NCI-H510A (cell line): ENCODE measurements at regions not wholly inside any gene's neighbourhood (a gene's known extent, or its start where the extent isn't known, plus 50 kb on each side); places are given as distances from the start of the nearest gene placed in this dataset.
"Not testable (repeated sequence)": the region's sequence is repeated elsewhere in the genome, so short reads cannot be mapped to it uniquely, and the experiment has no call there.

Experiments used
- DNase-seq: peaks from one replicate; lab custom pipeline; 2025; lab: John Stamatoyannopoulos, UW

DNA sequence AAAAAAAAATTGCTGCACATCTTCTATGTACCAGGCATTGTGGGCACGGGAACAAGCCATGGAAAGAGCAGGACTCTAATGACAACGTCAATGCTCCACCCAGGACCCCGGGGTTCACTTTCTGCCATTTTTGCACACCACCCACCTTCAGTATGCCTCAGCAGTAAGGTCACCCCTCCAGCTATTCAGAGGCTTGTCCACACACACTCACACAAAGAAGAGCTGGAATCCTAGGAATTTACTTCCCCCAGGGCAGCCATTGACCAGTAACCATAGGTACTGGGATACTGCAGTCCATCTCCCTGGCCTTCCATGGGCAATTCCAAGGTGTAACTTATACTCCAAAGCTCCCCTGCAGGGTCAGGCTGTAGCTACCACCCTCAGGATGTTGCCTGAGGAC, 170.8 kb downstream of the SUCLG1 start:
- DNase-seq: no peak

DNA sequence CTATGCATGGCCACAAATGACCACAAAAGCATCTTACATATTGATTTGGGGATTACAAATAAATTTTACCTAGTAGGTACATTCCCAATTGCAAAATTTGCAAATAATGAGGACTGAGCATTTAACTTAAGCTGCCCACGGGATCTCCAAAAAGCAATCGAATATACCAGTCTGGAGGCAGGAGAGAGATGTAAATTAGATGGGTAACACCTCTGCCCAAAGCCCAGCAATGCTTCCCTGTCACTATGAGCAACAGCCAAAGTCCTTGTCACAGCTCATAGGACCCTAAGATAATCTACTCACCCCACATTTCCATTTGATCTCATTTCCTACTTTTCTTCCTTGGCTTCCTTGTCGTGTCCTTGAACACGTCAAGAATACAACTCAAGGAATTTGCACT, 172.2 kb downstream of the SUCLG1 start:
- DNase-seq: no peak

DNA sequence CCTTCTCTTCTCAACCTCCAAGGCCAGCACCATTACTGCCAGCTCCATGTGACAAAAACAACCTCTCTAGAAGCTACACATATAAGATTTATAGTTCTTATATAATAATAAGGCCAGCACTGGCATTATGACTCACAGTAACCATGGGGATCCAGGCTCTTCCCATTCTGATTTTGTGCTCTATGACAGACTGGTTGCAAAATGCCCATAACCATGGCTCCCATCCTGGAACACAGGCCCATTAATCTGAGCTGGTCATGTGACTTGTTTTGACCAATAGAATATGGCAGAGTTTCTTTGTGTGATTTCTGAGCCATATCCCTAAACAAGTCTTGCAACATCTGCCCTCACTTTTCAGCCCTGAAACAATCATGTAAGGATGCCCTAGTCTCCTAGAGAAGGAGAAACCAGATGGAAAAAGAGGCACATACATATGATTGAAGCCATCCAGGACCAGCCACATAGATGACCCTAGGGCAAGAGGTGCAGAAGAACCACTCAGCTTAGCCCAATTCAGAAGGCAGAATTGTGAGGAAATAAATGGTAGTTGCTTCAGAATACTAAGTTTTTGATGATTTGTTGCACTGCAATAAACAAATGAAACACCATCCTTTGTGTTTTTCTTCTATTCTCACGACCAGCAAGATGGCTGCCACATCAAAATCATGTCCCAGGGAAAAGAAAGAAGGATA, 173.9 kb downstream of the SUCLG1 start:
- no peak for DNase-seq

DNA sequence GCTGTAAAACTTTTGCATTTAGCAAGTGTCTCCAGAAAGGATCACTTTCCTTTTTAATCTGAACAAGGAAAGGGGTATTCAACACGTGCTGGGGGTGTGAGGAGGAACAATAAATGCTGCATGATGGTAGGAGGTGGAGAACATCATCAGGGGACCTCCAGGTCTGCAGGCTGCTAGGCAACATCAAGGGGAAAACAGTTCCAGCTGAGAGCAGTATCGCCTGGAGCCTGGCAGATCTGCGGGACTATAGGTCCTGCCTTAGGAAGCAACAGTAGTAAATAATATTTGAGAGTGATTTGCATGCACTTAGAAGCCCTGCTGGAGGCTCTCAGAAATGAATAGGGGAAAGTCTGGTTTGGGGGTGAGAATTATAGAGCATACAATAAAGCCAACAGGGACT, 175.6 kb downstream of the SUCLG1 start:
- DNase-seq: no peak

DNA sequence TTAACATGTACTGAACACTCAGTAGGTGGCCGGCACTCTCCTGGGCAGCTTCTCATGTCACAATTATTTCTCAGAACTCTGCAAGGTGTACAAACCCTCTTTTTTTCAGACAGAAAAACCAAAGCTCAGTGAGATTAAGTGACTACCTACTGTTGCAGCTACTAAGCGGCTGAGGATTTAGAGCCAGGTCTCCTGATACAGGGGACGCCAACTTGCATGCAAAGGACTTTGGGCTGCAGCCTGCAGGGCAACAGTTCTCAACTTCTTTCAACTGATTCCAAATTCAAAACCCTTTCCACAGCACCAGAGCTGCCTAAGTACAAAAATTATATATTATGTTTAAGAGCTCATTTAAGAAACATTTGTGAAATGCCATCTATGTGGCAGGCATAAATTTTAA, 177.6 kb downstream of the SUCLG1 start:
- DNase-seq: no peak

DNA sequence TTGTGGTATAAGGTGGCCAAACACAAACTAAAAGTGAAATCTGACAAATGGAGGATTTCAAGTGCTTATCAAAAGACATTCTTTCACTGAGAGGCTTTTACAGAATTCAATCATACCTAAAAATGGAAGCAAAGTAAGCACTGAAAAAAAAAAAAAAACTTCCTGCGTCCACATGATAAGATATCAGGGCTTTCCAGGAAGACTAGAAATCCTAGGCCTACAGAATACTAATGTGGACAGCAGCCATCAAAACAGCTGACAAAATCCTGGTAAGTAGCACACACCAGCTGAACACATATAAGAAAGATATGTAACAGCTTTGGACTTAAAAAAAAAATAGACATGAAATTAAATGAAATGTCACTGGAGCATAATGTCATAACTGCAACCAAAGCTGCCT, 178.2 kb downstream of the SUCLG1 start:
- no peak for DNase-seq

DNA sequence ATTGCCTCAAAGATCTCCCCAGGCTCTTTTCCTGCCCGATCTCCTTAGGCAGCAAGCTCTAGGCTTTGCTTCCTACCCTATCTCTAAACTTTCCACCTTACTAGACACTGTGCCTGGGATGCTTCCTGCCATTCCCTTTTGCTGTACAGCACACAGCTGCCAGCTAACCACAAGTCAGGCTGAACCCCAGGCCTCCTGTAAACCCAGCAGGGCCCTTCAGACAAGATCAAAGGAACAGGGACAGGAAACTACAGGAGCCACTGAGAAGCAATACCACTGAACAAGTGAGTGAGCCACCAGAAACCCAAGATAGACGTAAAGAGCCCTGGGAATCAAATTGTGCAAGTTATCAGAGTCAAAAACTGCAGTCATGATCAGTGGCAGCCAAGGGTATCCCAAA, 180.7 kb downstream of the SUCLG1 start:
- no peak for DNase-seq

DNA sequence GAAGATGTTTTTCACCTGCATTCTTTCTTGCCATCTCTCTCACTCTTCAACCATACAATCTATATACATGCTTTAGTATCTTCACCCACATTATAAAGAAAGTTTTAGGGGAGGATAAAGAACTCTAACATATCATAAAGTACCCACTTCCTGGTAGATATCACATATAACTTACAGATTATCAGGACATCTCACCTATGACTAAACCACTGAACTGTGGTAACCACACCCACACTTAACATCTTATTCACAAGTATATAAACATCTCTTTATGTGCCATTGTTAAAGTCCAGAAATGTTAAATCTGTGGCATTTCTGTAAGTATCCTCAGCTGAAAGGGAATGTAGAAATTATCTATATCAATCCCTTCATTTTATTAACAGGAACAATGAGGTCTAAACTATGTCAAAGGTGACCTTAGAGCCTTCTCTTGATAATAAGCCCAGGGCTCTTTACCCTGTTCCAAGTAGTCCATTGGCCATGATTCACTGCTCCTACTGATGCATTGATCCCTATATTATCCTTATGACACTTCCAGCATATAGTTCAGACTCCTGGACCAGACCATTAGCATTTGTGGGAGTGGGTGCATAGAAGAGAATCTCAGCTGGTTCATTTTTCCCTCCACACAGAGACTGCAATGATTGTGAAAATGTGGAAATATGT, 182.4 kb downstream of the SUCLG1 start:
- DNase-seq: no peak

DNA sequence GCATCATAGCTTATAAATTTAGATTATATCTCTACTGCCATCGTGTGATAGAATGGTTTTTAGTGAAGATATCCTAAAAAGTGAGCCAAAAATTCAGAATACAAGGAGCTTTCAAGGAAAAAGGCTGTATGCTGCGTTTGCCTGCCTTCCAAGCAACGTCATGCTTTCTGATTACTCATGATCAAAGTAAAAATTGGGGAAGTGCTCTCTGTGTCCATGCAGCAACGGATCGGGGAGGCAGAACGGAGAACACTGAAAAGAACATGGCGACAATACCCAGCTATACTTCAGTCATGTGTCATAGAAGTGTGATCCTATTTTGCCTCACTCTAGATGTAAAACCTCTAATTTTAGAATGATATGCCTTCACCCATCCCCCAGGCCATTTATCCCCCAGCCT, 185.7 kb downstream of the SUCLG1 start:
- DNase-seq: no peak

DNA sequence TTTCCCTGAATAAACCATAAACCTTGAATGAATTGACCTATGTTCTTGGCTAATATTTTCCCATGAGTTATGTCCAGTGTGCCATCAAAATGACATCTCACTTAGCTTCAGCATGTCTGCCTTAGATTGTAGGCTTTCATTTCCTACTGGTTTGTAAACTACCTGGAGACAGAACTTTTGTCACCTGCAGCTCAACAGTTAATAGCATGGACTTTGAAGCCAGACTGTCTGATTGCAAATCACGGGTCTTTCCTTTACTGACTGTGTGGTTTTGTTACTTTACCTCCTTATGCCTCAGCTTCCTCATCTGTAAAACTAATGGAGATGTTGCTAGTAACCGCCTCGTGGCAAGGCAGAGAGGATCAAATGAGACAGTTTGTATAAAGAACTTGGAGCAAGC, 187.1 kb downstream of the SUCLG1 start:
- no peak for DNase-seq

DNA sequence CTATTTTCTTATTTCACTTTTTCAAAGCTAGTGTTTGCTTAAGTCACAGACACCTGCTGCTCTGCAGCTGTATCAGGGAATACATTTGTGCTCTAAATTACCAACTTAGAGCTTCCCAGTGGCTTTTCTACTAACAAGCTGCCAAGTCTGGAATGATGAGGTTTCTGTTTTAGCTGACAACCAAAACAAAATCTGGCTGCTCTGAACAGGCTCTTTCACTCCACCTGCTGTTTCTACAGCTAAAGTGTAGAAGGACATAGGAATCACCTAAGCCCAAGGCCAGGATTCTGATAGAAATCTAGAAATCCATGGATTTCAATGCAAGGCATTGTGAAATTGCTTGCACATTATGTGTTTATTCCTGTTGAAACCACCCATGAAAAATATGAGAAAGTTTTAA, 201.2 kb downstream of the SUCLG1 start:
- no peak for DNase-seq

DNA sequence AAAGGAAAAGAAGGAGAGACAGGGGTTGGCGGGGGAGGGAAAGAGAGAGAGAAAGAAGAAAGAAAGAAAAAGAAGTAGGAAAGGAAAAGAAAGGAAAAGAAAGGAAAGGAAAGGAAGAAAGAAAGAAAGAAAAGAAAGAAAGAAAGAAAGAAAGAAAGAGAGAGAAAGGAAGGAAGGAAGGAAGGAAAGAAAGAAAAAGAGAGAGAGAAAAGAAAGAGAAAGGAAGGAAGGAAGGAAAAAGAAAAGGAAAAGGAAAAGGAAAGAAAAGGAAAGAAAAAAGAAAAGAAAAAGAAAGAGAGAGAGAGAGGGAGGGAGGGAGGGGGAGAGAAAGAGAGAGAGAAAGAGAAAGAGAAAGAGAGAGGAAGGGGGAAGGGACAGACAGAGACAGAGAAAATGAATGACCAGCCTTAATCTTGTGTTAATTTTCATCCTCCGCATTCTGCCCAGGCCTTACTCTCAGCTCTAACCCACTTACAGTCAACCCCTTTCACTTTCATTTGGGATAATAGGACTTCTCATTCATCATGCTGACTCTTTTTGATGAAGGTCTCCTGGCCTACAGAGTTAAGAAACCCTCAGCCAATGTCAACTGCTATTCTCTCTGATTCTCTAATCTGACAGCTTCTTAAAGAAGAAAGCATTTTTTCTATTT, 207.3 kb downstream of the SUCLG1 start:
- no peak for DNase-seq

DNA sequence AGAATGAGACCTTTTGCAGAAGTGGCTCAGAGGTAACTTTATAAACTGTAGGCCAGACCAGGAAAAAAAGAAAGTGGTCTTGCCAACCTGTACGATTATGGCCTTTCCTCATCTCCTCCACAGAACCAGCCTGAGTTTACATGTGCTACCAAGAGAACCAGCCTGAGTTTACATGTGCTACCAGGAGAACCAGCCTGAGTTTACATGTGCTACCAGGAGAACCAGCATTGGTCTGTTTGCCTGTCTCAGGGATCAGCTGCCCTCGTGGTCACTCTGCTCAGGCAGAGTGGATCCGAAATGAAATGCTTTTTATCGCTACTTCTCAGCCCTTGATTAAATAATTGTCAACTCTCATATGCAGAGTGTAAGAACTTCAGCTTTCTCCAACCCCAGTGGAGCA, 209.9 kb downstream of the SUCLG1 start:
- no peak for DNase-seq

DNA sequence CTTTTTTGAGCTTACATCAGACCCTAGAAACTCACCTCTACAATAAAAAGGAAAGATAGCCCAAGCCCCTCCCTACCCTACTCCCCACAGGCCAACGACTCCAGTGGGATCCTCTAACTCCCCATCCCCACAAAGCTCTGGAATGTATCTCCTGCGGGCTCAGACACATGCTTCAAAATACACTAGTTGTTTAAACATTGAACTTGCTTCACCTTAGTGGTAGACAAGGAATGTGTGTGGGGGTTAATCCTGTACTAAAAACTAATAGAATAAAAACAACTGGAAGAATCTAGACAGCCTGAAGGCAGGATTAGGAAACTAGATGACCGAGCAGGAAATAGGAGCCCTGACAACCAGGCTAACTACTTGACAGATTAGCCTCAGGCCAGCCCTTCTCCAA, 211.5 kb downstream of the SUCLG1 start:
- no peak for DNase-seq

DNA sequence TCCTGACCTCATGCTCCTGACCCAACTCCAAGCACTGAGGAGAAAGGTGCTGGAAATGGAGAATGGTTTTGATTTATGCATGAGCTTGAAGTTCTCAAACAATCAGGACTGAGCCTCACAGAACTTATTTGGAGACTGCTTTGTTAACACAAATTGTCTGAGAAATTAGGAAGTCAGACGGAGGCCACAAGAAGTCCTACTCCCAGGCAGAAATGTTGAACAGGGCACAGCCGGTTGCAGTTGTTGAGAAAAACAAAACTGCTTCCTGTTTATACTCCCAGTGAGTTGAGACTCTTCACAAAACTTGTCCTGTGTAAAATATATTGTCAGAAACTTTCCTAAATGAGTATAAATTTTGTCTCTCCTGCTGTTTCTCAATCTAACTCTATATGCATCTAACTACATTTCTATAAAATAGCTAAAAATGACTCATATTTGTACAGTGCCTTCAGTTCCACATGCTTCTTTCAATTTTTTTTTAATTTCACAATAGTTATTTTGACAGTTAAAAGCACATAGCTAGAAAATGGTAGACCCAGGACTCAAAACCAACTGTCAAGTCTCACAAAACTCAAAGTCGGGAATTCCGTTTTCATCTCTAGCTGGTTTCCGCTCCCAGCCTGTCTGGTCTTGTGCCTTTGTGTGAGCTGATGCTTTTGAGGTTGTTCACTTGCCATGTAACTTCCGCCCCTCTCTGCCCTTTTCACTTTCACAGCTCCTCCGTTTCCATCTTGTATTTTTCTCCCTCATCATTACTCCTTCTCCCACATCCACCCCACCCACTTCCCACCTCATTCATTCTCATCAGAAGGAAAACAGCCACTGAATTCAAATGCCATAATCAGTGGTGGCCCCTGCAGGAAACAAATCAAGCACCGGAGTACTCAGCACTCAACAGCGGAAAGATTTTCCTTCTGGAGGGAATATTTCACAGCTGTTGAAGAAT, 215.0 kb downstream of the SUCLG1 start:
- DNase-seq: no peak

DNA sequence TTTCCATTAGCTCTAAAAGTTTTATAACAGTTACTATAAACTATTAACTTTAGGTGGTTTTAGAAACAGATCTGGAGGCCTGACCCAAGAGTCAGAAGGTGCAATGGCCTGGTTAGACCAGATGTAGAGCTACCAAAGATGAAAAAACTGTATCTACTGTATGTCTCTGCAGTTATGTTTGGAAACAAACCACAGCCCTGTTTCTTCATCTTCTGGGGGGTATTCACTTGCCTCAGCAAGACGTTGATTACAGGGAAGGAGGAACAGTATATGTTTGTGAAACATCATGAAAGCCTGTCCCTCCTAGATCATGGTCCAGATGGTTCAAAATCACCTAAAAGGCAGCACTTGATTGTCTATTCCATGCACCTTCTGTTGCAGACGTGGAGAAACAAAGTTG, 220.2 kb downstream of the SUCLG1 start:
- no peak for DNase-seq

DNA sequence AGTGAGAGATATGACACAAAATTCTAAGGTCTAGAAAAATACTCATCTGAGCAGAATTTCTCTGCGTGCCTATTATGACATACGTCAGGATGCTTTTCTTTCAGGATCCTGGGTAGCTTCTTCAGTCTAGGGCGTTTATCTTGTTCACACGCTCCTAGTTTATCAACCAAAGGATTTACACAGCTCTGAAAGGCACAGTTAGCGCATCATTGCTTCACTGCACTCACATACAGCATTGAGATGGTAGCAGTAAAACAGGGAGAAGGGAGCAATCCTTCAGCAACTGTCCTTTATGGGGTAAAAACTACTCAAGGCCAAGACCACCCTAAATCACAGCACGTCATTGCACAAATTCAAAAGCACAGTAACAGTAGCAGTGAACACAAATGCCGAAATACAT, 222.8 kb downstream of the SUCLG1 start:
- no peak for DNase-seq

DNA sequence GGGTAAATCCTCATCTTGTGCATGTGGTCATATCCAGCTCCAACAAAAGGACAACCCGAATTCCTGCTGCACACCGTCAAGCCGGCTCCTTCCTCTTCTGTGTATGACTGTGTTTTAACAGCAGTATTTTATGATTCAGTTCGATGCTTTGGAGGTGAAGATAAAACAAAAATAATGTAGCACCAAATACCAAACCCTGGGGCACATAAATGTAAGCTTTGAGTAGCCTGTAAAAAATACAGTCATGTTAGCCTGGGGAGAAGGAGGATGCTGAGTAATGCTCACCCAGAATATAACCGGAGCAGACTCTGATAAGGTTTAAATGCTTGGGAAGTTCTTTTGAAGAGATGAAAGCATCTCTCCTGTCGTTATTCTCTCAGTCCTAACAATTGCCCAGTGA, 225.0 kb downstream of the SUCLG1 start:
- DNase-seq: no peak

DNA sequence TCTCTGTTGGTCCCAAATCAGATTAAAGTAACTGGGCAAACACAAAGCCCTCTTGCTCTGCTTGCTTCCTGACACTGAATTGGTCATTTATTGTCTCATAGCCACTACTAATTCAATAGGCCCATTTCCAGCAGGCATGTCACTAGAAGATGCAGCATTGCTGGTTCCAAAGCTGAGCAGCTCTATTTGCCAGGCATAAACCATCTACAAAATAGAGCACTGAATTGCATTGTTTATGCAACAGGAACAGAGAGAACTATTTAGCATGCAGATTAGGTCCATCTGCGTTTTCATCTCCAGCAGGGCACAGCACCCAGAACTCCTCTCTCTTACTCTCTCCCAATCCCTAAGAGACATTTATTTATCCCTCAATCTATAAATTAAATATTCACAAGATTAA, 227.6 kb downstream of the SUCLG1 start:
- no peak for DNase-seq

DNA sequence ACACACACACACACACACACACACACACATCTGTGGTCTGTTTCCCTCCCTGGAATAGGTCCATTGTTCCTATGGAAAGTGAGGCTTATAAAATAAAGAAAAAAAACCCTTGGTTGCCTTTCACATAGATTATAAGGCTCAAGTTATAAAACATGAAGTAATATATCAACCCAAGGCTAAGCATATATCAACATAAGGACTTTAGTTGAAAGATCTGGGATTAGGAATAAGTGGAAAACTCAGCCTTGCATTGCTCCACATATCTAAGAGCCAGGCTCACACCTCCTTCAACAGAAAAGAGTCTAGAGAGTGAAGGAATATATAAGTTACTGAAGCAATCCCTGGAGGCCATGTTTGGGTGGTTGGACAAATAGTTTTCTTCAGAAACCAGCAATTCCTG, 235.0 kb downstream of the SUCLG1 start:
- no peak for DNase-seq

DNA sequence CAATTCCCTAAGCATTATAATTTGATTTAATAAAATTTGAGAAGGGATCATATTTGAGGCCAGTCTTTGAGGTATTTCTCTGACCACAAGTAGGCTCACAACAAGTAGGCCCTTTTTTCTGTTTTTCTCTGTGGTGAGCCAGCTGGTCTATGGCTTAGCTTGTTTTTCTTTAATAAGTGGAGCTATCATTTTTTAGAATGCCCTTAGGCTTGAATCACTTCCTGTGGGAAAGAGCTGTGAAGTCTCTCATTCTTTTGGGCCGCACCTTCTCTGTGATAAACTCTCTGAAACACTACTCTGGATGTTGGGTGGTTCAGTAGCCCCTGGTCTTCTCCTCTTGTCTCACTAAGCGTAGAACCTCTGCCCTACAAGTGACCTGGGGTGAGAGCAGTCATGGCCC, 235.9 kb downstream of the SUCLG1 start:
- no peak for DNase-seq

DNA sequence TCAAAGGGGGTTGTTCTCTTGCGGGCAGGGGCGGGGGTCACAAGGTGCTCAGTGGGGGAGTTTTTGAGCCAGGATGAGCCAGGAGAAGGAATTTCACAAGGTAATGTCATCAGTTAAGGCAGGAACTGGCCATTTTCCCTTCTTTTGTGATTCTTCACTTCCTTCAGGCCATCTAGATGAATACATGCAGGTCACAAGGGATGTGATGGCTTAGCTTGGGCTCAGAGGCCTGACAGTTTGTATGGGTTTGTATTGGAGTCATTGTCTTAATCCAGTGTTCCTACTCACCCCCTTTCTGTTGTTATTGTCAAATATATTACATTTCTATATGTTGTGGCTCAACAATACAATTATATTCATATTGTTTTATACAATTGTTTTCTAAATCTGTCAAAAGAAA, 238.0 kb downstream of the SUCLG1 start:
- DNase-seq: not testable (repeated sequence)

DNA sequence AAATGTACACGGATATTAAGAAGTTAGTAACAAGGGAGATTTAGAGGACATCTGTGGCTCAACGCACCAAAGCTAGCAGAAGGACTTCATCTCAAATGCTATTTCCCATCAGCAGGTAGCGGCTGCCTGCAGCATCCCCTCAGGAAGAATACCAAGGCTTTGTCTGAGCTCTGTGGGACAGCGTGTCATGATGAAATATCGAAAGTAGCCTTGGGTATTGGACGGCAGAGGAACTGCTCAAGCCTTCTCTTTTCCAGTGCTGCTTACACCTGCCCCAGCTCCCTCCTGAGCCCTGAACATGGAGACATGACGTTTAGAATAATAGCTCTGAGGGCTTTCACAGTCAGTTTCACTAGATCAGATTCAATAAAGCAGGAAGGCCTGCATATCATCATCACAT, 241.6 kb downstream of the SUCLG1 start:
- DNase-seq: no peak
